HG03520 (cell line): ENCODE measurements at regions not wholly inside any gene's neighbourhood (a gene's known extent, or its start where the extent isn't known, plus 50 kb on each side); places are given as distances from the start of the nearest gene placed in this dataset.
"Not testable (repeated sequence)": the region's sequence is repeated elsewhere in the genome, so short reads cannot be mapped to it uniquely, and the experiment has no call there.

Experiments used
- ATAC-seq: cut with Tn5 transposase; IDR thresholded peaks from one replicate; pipeline ENCODE4 v1.9.1; 2021; ENCODE audit warnings: mild to moderate bottlenecking, moderate library complexity; ENCODE audit not compliant: unreplicated experiment

DNA sequence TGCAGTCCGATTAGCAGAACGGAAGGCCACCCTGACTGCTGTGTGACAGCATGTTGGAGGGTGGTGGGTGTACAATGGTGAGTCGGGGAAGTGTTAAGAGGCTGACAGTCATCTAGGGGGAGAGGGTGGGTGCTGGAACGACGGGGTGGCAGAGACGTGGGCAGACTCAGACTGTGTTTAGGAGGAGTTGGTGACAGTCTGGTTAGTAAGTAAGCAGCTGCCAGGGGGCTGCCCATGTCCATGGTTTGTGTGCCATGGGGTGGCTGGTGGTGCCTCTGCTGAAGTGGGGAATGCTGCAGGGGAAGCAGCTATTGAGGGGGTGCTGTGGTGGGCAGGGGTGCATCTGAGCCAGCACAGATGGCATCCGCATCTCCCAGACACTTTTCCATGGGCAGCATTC lies 51.3 kb upstream of the BOD1 start:
- no peak for ATAC-seq

DNA sequence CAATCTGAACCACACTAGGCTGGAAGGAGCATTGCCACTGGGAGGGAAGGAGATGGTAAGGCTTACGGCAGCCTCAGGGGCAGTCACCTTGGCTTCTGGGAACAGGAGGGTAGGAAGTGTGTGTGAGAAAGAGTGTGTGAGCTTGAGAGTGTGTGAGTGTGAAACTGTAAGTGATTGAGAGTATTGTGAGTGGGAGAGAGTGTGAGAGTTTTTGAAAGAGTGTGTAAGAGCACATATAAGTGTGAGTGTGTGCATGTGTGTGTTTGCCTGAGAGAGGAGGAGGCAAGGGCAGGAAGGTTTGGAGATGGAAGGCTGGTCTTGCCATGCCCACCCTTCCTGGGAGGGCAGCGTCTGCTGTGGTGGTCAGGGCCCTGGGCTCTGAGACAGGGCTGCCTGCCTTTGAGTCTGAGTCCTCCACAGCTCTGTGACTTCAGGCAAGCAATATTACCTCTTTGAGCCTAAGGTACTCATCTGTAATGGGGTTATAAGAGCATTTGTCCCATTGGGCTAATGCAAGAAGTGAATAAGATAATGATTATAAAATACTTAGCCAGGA lies 51.9 kb upstream of the BOD1 start:
- ATAC-seq: no peak

GRCh38 chr5:173668910-173669309 lies 52.5 kb upstream of the BOD1 start:
- ATAC-seq: no peak

DNA sequence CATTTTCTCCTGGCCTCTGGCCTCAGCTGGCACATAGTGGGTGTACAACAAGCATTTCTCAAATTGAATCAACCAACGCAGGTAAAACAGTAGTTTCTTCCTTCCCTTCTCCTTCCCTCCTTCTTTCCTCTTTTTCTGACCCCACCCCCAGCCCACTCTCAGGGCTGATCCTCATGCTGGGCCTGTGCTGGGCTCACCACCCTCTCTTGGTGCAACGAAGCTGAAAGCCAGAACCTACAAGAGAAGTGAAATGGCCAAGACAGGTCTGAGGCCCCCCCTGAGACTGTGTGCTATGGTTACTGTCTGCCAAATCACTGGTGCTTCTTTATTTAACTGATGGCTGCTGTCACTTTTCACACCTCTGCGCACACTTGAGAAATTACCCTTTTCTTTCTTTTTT lies 53.0 kb upstream of the BOD1 start:
- no peak for ATAC-seq

DNA sequence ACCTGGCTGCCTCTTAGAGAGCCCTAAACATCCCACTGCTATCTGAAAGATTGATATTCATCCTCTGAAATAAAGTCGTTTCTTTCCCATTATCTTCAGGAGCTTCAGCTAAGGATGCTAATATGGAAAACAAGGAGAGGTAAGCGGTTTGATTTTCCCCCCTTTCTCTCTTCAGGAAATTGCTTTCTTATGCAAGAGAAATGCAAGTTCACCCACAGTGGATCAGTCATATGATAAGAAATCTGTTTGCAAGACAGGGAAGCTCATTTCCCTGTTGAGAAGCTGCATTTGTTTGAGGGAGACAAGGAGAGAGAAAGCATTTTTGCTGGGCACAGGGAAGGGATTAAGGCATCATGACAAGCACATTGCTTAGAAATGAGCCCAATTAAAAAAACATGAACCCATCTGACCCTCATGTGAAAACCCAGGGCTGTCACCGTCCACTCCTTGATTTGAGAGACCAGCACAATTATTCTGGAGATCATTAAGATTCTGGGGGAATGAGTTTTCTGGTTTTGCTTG lies 53.7 kb upstream of the BOD1 start:
- no peak for ATAC-seq

DNA sequence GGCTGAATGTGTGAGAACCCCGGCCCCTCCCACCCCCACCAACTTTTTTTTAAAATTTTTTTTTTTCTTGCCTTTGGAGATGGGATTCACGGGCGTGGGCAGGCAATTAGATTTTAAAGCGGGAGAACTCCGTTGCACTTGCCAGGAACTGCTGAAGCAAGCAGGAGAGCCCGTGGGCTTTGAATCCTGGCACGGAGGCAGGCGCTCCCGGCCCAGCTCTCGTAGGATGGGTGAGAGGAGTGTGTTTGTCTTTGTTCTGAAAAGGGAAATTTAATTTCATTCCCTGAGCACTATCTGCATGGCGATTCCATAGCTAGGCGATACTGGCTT lies 54.3 kb upstream of the BOD1 start:
- ATAC-seq: no peak

GRCh38 chr5:173671121-173671949 lies 54.9 kb upstream of the BOD1 start:
- ATAC-seq: no peak

GRCh38 chr5:173672166-173672565 lies 55.7 kb upstream of the BOD1 start:
- no peak for ATAC-seq

GRCh38 chr5:173672891-173673290 lies 56.4 kb upstream of the BOD1 start:
- no peak for ATAC-seq

- ATAC-seq: no peak
Measured at GRCh38 chr5:173673295-173674101, 57.0 kb upstream of the BOD1 start.

DNA sequence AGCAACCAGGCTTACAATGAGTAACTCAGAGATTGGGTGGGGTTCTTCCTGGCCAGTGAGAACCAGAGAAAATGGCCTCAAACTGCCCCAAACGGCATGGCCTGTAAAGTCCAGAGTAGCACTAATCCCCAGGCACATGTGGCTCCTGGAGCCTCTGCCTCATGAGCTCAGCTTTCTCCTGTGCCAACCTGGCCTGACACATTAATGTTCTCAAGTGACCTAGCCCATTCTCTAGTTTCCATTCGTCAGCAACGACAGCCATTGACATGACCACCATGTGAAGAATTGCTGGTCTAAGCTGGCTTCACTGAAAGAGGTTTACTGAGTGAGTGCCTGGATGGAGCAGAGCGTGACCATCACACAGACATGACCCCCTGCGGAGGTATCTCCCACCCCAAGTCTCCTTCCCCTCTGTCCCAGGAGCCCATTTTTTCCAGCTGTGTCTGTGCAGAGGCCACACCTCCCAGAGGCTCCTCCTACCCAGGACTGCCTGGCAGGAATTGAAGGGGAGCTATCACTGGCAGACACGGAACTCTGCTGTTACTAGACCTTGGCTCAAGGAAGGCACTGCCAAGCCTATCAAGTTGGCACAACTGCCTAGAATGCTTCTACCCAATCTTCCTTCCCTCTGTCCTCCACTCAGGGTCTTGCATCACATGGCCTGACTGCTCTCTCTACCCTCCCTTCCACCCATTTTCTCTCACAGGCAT lies 59.0 kb upstream of the BOD1 start:
- ATAC-seq: no peak

DNA sequence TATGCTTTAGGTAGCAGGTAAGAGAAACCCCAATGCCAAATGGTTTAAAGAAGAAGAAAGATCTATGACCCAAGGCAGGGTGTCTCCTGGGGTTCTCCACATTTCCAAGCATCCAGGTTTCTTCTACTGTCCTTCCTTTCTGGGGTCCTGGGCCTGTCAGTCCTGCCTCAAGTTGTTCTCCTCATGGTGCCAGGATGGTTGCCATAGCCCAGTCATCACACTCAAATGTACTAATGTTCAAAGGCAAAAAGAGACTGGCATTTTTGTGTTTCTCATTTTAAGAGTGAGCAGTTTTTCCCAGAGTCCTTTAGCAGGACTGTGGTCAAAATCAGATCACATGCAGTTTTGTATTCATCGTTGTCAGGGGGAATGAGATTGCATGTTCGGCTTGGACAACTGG lies 59.9 kb upstream of the BOD1 start:
- ATAC-seq: no peak

- ATAC-seq: no peak
Measured at GRCh38 chr5:173677125-173677672, 60.7 kb upstream of the BOD1 start.

DNA sequence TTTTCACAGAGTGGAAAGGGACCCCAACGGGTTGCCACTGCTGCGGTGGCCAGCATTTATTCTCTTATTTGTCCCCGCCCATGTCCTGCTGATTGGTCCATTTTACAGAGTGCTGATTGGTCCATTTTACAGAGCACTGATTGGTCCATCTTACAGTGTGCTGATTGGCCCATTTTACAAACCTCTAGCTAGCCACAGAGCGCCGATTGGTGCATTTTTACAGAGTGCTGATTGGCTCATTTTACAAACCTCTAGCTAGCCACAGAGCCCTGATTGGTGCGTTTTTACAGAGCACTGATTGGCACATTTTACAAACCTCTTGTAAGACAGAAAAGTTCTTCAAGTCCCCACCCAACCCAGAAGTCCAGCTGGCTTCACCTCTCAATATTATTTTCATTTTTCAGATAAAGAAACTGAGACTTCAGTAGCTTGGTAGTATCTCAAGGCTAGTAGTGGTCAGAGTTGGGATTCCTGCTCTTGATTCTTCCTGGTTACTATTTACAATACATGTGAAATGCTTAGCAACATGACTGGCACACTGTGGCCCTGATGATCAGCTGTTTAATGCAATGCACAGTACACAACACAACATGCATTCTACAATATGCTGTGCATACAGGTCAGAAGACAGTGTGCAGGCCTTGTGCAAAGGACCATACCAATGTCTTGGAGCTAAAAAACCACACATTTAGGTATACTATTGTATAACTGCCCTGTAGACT lies 63.6 kb upstream of the BOD1 start:
- ATAC-seq: peak; percentile 79

- ATAC-seq: peak; percentile 54
Measured at GRCh38 chr5:173680660-173681242, 64.3 kb upstream of the BOD1 start.

GRCh38 chr5:173682313-173682712 lies 65.9 kb upstream of the BOD1 start:
- ATAC-seq: no peak

- ATAC-seq: not testable (repeated sequence)
Measured at GRCh38 chr5:173684535-173684934, 68.1 kb upstream of the BOD1 start.

DNA sequence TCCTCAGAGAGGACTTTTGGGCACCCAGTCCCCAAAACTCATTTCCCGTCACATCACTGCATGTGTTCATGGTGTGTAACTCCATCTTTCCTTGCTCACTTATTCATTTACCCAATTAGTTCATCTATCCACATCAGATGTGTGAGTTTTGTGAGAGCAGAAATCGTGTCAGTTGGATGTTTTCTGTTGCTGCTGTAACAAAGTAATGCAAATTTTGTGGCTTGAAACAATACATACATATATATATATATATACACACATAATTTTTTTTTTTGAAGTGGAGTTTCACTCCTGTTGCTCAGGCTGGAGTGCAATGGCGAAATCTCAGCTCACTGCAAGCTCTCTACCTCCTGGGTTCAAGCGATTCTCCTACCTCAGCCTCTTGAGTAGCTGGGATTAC lies 70.5 kb upstream of the BOD1 start:
- ATAC-seq: no peak

DNA sequence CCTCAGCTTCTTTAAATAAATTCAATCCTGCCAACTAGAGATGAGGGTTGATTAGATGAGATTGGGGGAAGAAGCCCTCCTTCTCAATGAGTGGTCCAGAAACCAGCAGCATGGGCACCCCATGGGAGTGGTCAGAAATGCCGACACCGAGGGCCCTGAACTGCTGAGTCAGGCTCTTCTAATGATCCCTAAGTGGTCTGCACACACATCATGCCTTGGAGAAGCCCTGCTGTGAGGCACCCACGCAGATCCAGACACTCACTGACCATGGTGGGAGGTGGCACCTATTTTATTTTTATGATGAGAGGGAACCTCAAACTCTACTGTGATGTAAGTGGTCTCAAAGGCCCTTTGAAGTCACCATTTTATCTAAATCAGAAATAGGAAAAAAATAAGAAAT lies 72.3 kb upstream of the BOD1 start:
- ATAC-seq: no peak

GRCh38 chr5:173689171-173689736 lies 72.8 kb upstream of the BOD1 start:
- no peak for ATAC-seq
